GM18873 (cell line): ENCODE measurements at regions not wholly inside any gene's neighbourhood (a gene's known extent, or its start where the extent isn't known, plus 50 kb on each side); places are given as distances from the start of the nearest gene placed in this dataset.

ENCODE experiments used
- ATAC-seq: cut with Tn5 transposase; IDR thresholded peaks from one replicate; pipeline ENCODE4 v1.9.1; 2021; ENCODE audit warnings: mild to moderate bottlenecking, moderate library complexity, moderate number of reproducible peaks; ENCODE audit not compliant: unreplicated experiment, low FRiP score

GRCh38 chr14:83425138-83425537, 1891.5 kb upstream of the SEL1L start:
- no peak for ATAC-seq

DNA sequence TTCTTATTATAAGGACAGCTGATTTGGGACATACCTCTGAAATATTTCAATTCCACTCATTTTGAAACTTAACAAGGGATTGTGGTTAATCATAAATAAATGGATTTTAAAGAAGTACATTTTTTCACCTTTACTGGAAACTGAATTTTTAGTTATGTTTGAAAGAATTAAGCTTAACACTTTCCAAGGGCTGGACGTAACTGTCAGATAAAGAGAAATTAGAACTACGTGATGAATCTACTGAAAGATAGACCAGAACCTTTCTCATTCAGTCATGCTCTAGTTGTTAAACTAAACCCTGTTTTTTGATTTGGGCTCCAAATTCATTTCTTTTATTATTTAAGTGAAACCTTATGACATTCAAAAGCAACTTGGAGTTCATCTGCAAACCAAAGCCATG, 1892.1 kb upstream of the SEL1L start:
- ATAC-seq: no peak

DNA sequence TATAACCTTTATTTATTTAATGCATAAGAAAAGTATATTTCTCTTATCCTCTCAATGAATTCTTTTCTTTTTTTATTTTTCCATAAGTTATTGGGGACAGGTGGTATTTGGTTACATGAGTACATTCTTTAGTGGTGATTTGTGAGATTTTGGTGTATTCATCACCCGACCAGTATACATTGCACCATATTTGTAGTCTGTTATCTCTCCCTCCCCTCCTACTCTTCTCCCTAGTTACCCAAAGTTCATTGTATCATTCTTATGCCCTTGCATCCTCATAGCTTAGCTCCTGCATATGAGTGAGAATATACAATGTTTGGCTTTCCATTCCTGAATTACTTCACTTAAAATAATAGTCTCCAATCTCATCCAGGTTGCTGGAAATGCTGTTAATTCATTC, 1900.0 kb upstream of the SEL1L start:
- ATAC-seq: no peak

DNA sequence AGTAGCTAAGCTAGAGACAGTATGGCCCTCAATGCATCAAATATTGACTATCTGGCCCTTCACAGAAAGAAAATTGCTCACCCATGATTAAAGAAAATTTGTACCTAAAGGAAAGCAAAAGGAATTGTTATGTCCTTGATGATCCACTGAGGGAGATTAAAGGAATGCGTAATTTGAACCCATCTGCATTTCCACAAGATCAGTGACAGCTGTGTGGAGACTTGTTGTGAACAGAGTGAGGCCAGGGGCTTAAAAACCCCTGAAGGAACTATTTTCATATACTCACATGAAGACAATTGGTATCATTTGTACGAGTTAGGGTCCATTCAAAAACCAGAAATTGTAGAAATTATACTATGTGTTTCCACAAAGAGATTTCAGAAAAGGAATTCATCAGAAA, 1908.1 kb upstream of the SEL1L start:
- ATAC-seq: no peak

- ATAC-seq: no peak
Measured at GRCh38 chr14:83455561-83455960, 1921.9 kb upstream of the SEL1L start.

GRCh38 chr14:83461521-83461920, 1927.9 kb upstream of the SEL1L start:
- ATAC-seq: no peak

DNA sequence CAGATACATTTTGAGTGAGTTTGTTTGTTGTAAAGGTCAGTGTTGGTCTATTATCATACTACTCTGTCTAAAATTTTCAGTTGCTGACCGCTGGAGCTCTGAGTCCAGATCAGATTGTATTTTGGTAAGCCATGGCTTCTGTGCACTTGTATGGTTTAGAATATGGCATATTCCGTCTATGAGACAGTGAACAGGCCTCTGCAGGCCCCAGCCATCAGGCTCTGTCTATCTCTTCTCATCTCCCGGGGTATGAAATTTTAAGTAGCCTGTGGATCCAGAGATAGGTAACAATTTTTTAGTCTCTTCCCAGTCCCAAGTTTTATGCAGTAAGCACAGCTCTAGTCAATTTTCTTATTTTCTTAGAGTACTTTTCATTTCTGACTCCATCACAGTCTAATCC, 1929.1 kb upstream of the SEL1L start:
- ATAC-seq: no peak

- ATAC-seq: no peak
Measured at GRCh38 chr14:83463500-83464098, 1929.9 kb upstream of the SEL1L start.

DNA sequence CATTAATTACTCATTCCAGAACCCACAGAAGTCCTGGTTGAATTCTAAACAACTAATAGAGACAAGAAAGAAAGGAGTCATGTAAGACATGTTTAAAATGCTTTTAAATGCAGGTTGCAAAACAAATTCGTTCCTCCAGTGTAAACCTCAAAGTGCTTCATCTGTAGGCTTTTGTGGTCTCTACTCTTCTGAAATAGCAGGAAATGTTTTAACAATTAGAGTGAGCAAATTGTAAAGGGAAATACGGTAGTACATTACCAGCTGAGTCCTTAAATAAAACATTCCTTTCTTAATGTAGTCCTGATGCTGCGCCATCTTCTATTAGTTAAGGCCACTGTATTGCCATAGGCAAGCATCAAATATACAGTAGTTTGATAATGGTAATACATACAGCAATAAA, 1934.2 kb upstream of the SEL1L start:
- ATAC-seq: no peak

DNA sequence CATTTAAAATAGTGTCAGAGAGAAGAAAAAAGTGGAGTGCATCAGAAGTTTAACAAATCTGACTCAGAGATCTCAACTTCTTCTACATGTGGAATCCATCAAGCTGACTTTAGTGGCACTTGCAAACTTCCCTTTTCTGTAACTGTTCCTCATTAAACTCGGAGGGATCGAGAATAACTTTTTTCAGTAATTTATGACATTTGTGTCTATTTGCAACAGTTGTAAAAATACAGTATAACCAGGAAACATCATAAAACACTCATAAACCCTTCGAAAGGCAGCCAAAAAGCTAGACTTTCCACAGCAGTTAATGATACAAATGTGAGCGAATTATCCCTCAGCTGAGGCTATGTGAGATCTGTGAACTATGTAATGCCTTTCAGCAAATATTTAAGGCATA, 1936.8 kb upstream of the SEL1L start:
- no peak for ATAC-seq

- no peak for ATAC-seq
Measured at GRCh38 chr14:83470959-83471695, 1937.5 kb upstream of the SEL1L start.

GRCh38 chr14:83473416-83474235, 1940.0 kb upstream of the SEL1L start:
- no peak for ATAC-seq

DNA sequence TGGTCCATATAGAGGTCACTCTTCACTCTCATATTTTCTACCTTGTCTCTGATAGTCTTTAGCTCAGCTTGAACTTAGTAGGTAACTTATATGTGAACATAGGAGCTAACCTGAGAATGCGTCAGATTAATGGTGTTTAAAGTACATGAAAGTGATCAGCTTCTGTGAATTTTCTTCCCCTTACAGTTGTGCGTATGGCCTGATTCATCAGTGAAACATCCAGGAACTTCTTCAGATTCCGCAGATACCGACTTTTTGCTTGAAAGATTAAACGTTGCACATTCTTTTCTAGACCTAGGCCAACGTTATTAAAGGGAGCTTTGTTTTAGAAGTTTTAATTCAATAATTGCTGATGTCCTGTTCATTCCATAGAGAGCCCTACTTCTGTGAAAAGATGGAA, 1945.1 kb upstream of the SEL1L start:
- ATAC-seq: no peak

- ATAC-seq: no peak
Measured at GRCh38 chr14:83483063-83483462, 1949.4 kb upstream of the SEL1L start.

DNA sequence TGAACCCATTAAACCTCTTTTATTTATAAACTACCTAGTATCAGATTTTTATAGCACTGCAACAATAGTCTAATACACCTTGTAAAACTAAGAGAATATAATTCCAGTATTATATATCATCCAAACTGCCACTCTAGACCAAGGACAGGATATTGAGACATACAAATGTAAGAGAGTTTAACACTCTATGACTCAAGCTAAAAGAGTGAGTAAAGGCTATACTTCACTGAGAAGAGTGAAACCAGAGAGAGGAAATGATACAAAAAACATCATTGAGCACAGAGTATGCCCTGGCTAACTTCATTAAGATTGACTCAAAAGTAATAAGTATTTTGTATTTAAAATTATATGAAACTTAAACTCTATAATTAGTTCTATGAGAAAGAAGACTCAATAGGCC, 1951.9 kb upstream of the SEL1L start:
- ATAC-seq: no peak

DNA sequence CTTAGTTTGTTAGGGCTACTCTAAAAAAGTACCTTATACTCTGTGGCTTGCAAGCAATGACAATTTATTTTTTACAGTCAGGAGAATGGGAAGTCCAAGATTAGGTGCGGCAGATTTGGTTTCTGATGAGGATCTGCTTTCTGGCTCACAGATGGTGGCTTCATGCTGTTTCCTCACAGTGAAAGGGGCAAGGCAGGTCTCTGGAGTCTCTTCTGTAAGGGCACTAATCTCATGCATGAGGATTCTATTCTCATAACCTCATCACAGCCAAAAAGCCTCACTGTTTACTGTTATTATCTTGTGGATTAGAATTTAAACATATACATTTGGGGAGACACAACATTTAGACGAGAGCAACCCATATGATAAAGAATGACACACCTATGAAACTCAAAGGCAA, 1957.4 kb upstream of the SEL1L start:
- no peak for ATAC-seq

DNA sequence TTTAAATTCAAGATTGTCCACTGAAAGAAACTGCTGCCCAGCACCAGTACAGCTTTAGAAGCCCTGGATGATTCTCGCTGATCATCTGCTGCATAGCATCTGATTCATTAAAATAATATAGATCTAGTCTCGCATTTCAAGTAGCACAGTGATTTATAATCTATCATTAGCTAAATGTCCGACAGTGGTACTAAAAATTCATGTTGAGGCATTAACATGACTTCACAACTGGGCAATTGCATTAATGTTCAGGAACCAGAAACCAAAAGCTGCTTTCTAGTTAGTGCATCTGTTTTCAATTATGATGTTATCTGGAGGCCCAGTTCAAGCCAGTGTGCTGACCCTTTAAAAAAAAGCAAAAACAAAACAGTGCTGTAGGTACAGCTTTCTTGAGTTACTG, 1987.2 kb upstream of the SEL1L start:
- ATAC-seq: no peak

DNA sequence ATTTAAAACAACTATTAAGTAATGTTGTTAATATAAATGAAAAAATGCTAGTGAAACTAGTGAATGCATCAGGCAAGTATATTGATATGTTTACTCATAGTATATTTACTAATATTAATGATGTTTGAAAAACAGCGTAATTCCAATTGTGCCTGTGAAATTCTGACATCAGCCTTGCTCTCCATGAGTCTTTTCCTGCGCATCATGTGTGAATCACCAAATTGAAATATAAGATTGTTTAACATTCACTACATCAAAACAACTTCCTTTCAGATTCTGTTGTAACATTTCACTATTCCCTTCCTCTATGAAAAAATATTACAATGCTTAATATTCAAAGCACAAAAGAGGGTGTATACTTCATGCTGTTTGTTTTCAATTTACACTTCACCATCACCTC, 1995.9 kb upstream of the SEL1L start:
- ATAC-seq: no peak

GRCh38 chr14:83533734-83534133, 1996.2 kb upstream of the FLRT2 start:
- ATAC-seq: no peak

DNA sequence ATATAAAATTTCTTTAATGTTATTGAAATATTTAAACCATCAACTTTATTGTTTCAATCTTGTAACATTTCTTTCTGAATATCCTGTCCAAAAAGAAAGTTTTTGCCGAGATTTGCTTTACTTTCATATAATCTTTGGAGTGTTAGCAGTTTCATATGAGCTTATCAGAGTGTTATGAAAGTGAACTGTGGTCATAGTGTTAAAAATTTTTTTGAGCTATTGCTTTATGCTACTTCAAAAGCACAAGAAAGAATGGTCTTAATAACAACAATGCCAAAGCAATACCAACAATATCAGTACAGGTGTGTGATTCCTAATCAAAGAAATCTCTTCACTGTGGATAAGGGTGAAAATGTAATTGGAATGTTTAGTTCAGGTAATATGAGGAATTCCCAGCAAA, 1994.9 kb upstream of the FLRT2 start:
- no peak for ATAC-seq

GRCh38 chr14:83535444-83535843, 1994.5 kb upstream of the FLRT2 start:
- ATAC-seq: no peak

DNA sequence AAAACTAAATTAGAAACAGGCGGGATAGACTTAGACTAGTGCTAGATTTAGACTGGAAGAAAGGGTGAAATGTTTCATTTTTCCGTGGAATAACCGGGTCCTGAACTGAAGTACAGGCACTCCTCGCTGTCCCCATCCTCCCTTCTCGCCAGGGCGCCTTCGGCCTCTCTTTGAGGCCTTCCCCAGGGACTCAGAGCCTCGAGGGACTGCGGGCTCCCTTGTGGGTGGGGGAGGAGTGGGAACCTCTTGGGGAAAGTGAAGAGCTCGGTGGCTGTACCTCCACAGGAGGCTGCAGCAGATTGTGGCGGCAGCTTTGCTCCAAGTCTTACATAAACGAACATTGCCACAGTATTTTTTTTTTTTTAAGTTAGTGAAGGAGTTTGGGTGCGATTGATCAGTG, 1988.8 kb upstream of the FLRT2 start:
- no peak for ATAC-seq
